PC-3 (cell line): ENCODE measurements at regions not wholly inside any gene's neighbourhood (a gene's known extent, or its start where the extent isn't known, plus 50 kb on each side); places are given as distances from the start of the nearest gene placed in this dataset.

Experiments used
- EZH2 ChIP-seq: fragments of 300-600 bp; sonication (generic); IDR thresholded peaks from one replicate; pipeline ENCODE4 v1.6.1; 2017; ENCODE audit warnings: antibody characterized with exemption, mild to moderate bottlenecking, low read length; ENCODE audit not compliant: unreplicated experiment
- TF ChIP-seq, protein P1 (sequence below): fragments of 300-600 bp; sonication (generic); conservative IDR thresholded peaks from 2 replicates; pipeline ENCODE4 v1.5.1; 2017; ENCODE audit warnings: antibody characterized with exemption, low read depth, mild to moderate bottlenecking, low read length

DNA sequence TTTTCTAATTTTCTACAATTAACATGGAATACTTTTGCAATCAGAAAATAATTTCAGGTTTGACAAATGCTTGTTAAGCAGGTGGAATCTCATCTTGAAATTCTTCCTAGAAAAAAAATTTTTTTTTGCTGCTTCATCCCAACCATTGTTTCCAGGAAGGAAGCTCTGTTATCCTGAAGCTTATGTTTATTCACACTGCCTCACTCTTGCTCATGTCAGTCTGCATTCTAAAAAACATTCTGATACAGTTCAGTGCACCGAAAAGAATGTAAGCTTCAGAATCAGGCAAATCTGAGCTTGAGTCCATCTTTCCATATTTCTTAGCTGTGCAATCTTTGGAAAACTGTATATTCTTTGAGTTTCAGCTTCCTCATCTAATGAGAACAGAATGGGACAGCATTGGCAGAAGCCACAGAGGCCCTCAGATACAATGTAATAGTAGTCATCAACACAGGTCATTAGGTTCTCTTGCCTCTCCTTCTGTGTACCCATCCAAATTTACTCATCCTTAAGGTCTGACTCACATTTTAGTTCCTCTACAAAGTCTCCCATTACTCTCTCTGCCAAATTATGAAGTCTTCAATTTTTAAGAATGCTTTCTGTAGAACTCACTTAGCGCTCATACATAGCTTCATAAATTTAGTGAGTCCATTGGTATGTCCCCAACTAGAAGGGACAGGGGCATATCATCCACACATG is 881.8 kb upstream of the NR2F2 start:
- TF ChIP-seq, protein P1, sequence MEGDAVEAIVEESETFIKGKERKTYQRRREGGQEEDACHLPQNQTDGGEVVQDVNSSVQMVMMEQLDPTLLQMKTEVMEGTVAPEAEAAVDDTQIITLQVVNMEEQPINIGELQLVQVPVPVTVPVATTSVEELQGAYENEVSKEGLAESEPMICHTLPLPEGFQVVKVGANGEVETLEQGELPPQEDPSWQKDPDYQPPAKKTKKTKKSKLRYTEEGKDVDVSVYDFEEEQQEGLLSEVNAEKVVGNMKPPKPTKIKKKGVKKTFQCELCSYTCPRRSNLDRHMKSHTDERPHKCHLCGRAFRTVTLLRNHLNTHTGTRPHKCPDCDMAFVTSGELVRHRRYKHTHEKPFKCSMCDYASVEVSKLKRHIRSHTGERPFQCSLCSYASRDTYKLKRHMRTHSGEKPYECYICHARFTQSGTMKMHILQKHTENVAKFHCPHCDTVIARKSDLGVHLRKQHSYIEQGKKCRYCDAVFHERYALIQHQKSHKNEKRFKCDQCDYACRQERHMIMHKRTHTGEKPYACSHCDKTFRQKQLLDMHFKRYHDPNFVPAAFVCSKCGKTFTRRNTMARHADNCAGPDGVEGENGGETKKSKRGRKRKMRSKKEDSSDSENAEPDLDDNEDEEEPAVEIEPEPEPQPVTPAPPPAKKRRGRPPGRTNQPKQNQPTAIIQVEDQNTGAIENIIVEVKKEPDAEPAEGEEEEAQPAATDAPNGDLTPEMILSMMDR, result no peak
- no peak for TF ChIP-seq EZH2
